GM23338 (cell line): ENCODE measurements at regions not wholly inside any gene's neighbourhood (a gene's known extent, or its start where the extent isn't known, plus 50 kb on each side); places are given as distances from the start of the nearest gene placed in this dataset.

Experiments
- ATAC-seq: fragments of 200-7000 bp; cut with Tn5 transposase; 3 replicates; pipeline ENCODE4 v1.9.1; 2020
- DNase-seq: peaks from one replicate; pipeline ENCODE4 v3.0.0-alpha.2; 2015; ENCODE audit warnings: low spot score
- H2AFZ ChIP-seq: fragments of 200-600 bp; sonication (generic); 2 replicates; pipeline ENCODE4 v1.8.0; 2016; ENCODE audit warnings: antibody characterized with exemption, mild to moderate bottlenecking, moderate library complexity
- H3F3A ChIP-seq: fragments of 200-600 bp; sonication (generic); replicated peaks from 2 replicates; pipeline ENCODE4 v1.8.0; 2017; ENCODE audit warnings: antibody characterized with exemption, mixed run types, low read depth
- H3K27ac ChIP-seq: fragments of 200-600 bp; sonication (generic); 2 replicates; pipeline ENCODE4 v1.6.1; 2016; ENCODE audit warnings: low read depth
- H3K27me3 ChIP-seq: fragments of 200-600 bp; sonication (generic); 2 replicates; pipeline ENCODE4 v1.8.0; 2016; ENCODE audit warnings: mild to moderate bottlenecking, mixed run types, moderate library complexity; ENCODE audit not compliant: insufficient read depth
- H3K36me3 ChIP-seq: fragments of 200-600 bp; sonication (generic); 2 replicates; pipeline ENCODE4 v1.8.0; 2016; ENCODE audit warnings: mild to moderate bottlenecking; ENCODE audit not compliant: insufficient read depth
- H3K4me1 ChIP-seq: fragments of 200-600 bp; sonication (generic); 2 replicates; pipeline ENCODE4 v1.8.0; 2016; ENCODE audit warnings: mild to moderate bottlenecking, moderate library complexity; ENCODE audit not compliant: insufficient read depth
- H3K4me2 ChIP-seq: fragments of 200-600 bp; sonication (generic); 2 replicates; pipeline ENCODE4 v1.7.1; 2017; ENCODE audit warnings: mixed run types
- H3K4me3 ChIP-seq: fragments of 200-600 bp; sonication (generic); 2 replicates; pipeline ENCODE4 v1.6.1; 2016; ENCODE audit warnings: mixed run types
- H3K79me2 ChIP-seq: fragments of 200-600 bp; sonication (generic); replicated peaks from 2 replicates; pipeline ENCODE4 v1.8.0; 2017; ENCODE audit warnings: mild to moderate bottlenecking; ENCODE audit not compliant: insufficient read depth
- H3K9me2 ChIP-seq: fragments of 200-600 bp; sonication (generic); 2 replicates; pipeline ENCODE4 v1.8.0; 2017; ENCODE audit not compliant: insufficient read depth
- H4K20me1 ChIP-seq: fragments of 200-600 bp; sonication (generic); replicated peaks from 2 replicates; pipeline ENCODE4 v1.8.0; 2017; ENCODE audit warnings: mild to moderate bottlenecking; ENCODE audit not compliant: insufficient read depth
- H3K27ac Mint-ChIP-seq: 2 replicates; pipeline ENCODE4 v1.8.0; 2020; ENCODE audit warnings: inconsistent platforms, mild to moderate bottlenecking, moderate library complexity, mixed read lengths
- H3K27me3 Mint-ChIP-seq: 3 replicates; pipeline ENCODE4 v1.8.0; 2022; ENCODE audit warnings: low read depth, mild to moderate bottlenecking, moderate library complexity, mixed read lengths, inconsistent platforms; ENCODE audit not compliant: insufficient read depth, poor library complexity
- H3K36me3 Mint-ChIP-seq: 3 replicates; pipeline ENCODE4 v1.8.0; 2021; ENCODE audit warnings: low read depth, mild to moderate bottlenecking, inconsistent platforms, moderate library complexity, mixed read lengths
- H3K4me1 Mint-ChIP-seq: 3 replicates; pipeline ENCODE4 v1.8.0; 2020; ENCODE audit warnings: mild to moderate bottlenecking, inconsistent platforms, mixed read lengths
- H3K4me3 Mint-ChIP-seq: 3 replicates; pipeline ENCODE4 v1.8.0; 2021; ENCODE audit warnings: moderate library complexity, mild to moderate bottlenecking, inconsistent platforms, mixed read lengths
- H3K9me3 Mint-ChIP-seq: 3 replicates; pipeline ENCODE4 v1.8.0; 2020; ENCODE audit warnings: moderate library complexity, mild to moderate bottlenecking, inconsistent platforms, mixed read lengths
- EZH2phosphoT487 ChIP-seq: fragments of 200-600 bp; sonication (generic); IDR thresholded peaks from one replicate; pipeline ENCODE4 v1.8.1; 2018; ENCODE audit warnings: antibody characterized with exemption; ENCODE audit not compliant: unreplicated experiment
- NANOG ChIP-seq: IDR thresholded peaks from 2 replicates; pipeline ENCODE4 v1.6.1; 2016; ENCODE audit warnings: antibody characterized with exemption, borderline replicate concordance
- POLR2AphosphoS5 ChIP-seq: IDR thresholded peaks from 2 replicates; pipeline ENCODE4 v1.6.1; 2016; ENCODE audit warnings: antibody characterized with exemption, low read depth
- STAT1 ChIP-seq: IDR thresholded peaks from one replicate; pipeline ENCODE4 v1.6.1; 2016; ENCODE audit warnings: antibody characterized with exemption; ENCODE audit not compliant: unreplicated experiment
- ZNF114 ChIP-seq: fragments of 250-450 bp; sonication (Bioruptor Pico); IDR thresholded peaks from 2 replicates; pipeline ENCODE4 v1.5.0; 2020; ENCODE audit warnings: mild to moderate bottlenecking, moderate library complexity
- ZNF331 ChIP-seq: fragments of 250-450 bp; sonication (Bioruptor Pico); IDR thresholded peaks from 2 replicates; pipeline ENCODE4 v1.5.0; 2020; ENCODE audit warnings: low read depth, mild to moderate bottlenecking, moderate library complexity
- TF ChIP-seq, protein P1 (sequence below), 2 experiments: fragments of 200-600 bp in 1 of 2; sonication (generic) in 1 of 2; conservative IDR thresholded peaks; 2 replicates each; pipeline versions ENCODE4 v1.5.1 to v1.6.1; 2016 to 2017; ENCODE audit warnings: antibody characterized with exemption in 2 of 2, low read depth in 2 of 2, mild to moderate bottlenecking in 2 of 2, moderate library complexity in 1 of 2

DNA sequence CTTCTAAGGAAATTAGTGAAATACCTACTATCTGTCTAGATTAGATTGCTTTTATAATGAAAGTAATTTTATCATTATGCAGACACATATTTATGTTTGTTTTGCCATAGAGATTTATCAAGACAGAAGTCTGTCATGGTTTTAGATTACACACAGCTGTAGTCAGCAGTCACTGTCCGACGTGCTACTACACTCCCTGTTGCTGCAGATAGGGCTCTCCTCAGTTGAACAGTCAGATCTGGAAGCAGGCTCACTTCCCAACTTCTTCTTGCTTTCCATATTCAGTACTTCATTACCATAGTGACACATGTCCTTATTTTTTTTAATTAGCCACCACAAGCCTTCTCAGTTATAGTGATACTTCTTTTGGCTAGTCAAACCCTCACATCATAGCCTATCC, 329.9 kb upstream of the ITGA1 start:
- Mint-ChIP-seq H3K4me3 (no peak overlapping the region), H3K9me3 (no peaks in the 10 kb centered on the region), H3K27ac (peak overlapping the region; percentile 22; the same call in 1 of the 2 replicates), H3K4me1 (peaks cover 19% of the 10 kb centered on the region), H3K36me3 (no peaks in the 10 kb centered on the region), H3K27me3 (peaks cover 2% of the 10 kb centered on the region)
- no peaks in the 10 kb centered on the region for H4K20me1 ChIP-seq
- H3K27me3 ChIP-seq: no peaks in the 10 kb centered on the region
- no peak overlapping the region for H3K4me3 ChIP-seq
- no peaks in the 10 kb centered on the region for H3F3A ChIP-seq
- H2AFZ ChIP-seq: no peak overlapping the region
- ATAC-seq: peak; percentile 53
- no peak overlapping the region for H3K27ac ChIP-seq
- TF ChIP-seq STAT1: no peak
- TF ChIP-seq, protein P1, sequence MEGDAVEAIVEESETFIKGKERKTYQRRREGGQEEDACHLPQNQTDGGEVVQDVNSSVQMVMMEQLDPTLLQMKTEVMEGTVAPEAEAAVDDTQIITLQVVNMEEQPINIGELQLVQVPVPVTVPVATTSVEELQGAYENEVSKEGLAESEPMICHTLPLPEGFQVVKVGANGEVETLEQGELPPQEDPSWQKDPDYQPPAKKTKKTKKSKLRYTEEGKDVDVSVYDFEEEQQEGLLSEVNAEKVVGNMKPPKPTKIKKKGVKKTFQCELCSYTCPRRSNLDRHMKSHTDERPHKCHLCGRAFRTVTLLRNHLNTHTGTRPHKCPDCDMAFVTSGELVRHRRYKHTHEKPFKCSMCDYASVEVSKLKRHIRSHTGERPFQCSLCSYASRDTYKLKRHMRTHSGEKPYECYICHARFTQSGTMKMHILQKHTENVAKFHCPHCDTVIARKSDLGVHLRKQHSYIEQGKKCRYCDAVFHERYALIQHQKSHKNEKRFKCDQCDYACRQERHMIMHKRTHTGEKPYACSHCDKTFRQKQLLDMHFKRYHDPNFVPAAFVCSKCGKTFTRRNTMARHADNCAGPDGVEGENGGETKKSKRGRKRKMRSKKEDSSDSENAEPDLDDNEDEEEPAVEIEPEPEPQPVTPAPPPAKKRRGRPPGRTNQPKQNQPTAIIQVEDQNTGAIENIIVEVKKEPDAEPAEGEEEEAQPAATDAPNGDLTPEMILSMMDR (conservative IDR thresholded peaks at IDR 0.05; ENCODE audit: low read depth in 2 of 2): no peak
- no peak for TF ChIP-seq ZNF331
- no peak for TF ChIP-seq POLR2AphosphoS5
- no peak for TF ChIP-seq NANOG
- no peak for TF ChIP-seq ZNF114 (CRISPR knock-in tag)
- no peaks in the 10 kb centered on the region for H3K9me2 ChIP-seq
- no peaks in the 10 kb centered on the region for H3K36me3 ChIP-seq
- no peaks in the 10 kb centered on the region for H3K79me2 ChIP-seq
- no peak overlapping the region for H3K4me2 ChIP-seq
- peaks cover 11% of the 10 kb centered on the region for H3K4me1 ChIP-seq
- peak; percentile 8 for DNase-seq

DNA sequence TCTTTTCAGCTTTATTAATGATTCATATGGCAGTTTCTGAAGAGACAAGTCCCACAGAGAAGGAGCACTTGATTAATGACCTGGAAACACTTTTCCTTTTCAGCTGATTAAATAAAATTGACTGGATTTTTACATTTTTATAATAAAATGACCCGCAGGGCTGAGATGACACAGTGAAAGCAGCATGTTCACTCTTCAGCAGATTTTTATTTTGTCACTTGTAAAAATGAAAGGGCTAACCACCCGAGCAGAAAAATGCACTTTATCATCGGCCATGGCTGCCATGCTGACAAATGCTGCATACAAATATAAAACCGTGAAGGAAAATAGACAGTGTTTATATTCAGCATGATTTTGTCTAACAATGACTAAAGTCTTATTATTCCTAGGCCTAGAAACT, 321.6 kb upstream of the ITGA1 start:
- no peak overlapping the region for H2AFZ ChIP-seq
- H3K4me3 Mint-ChIP-seq: no peak overlapping the region
- H3K27me3 ChIP-seq: no peaks in the 10 kb centered on the region
- H3K4me2 ChIP-seq: no peak overlapping the region
- no peaks in the 10 kb centered on the region for H3K9me3 Mint-ChIP-seq
- H4K20me1 ChIP-seq: no peaks in the 10 kb centered on the region
- ATAC-seq: no peak
- no peaks in the 10 kb centered on the region for H3K79me2 ChIP-seq
- H3K4me3 ChIP-seq: no peak overlapping the region
- H3K9me2 ChIP-seq: peaks cover 5% of the 10 kb centered on the region; the same call in 1 of the 2 replicates
- DNase-seq: no peak
- no peak for TF ChIP-seq STAT1
- TF ChIP-seq, protein P1 (conservative IDR thresholded peaks at IDR 0.05; ENCODE audit: low read depth in 2 of 2): no peak
- TF ChIP-seq ZNF331: no peak
- TF ChIP-seq ZNF114 (CRISPR knock-in tag): no peak
- no peak for TF ChIP-seq EZH2phosphoT487
- no peak for TF ChIP-seq POLR2AphosphoS5
- TF ChIP-seq NANOG: no peak
- no peaks in the 10 kb centered on the region for H3F3A ChIP-seq
- no peak overlapping the region for H3K27ac ChIP-seq
- no peaks in the 10 kb centered on the region; the same call in 1 of the 2 replicates for H3K4me1 ChIP-seq
- H3K4me1 Mint-ChIP-seq: peaks cover 9% of the 10 kb centered on the region; the same call in 1 of the 3 replicates
- no peaks in the 10 kb centered on the region for H3K36me3 Mint-ChIP-seq
- no peaks in the 10 kb centered on the region for H3K27me3 Mint-ChIP-seq
- no peaks in the 10 kb centered on the region for H3K36me3 ChIP-seq
- H3K27ac Mint-ChIP-seq: no peak overlapping the region
